ENCODE measurements at regions not wholly inside any gene's neighbourhood (a gene's known extent, or its start where the extent isn't known, plus 50 kb on each side); places are given as distances from the start of the nearest gene placed in this dataset.

- Mint-ChIP-seq H3K4me1 (no peaks in the 10 kb centered on the region), H3K27me3 (ENCODE audit: low read depth) (peaks cover 42% of the 10 kb centered on the region), H3K27ac (ENCODE audit: unreplicated experiment) (no peak overlapping the region), H3K36me3 (ENCODE audit: low read depth) (no peaks in the 10 kb centered on the region), H3K9me3 (no peaks in the 10 kb centered on the region), H3K4me3 (no peak overlapping the region)
- TF ChIP-seq CTCF (conservative IDR thresholded peaks at IDR 0.05): no peak
- no peak for DNase-seq (ENCODE audit: low read depth, low spot score)
Measured at GRCh38 chr9:124183772-124184171, 74.0 kb upstream of the NEK6 start.

- Mint-ChIP-seq H3K9me3 (no peaks in the 10 kb centered on the region), H3K27me3 (ENCODE audit: low read depth) (peaks cover 34% of the 10 kb centered on the region), H3K27ac (ENCODE audit: unreplicated experiment) (no peak overlapping the region), H3K36me3 (ENCODE audit: low read depth) (no peaks in the 10 kb centered on the region), H3K4me3 (no peak overlapping the region), H3K4me1 (peaks cover 3% of the 10 kb centered on the region)
- DNase-seq (ENCODE audit: low read depth, low spot score): no peak
- TF ChIP-seq CTCF (conservative IDR thresholded peaks at IDR 0.05): no peak
Measured at GRCh38 chr9:124185413-124185812, 72.3 kb upstream of the NEK6 start.

- DNase-seq (ENCODE audit: low read depth, low spot score): no peak
- Mint-ChIP-seq H3K9me3 (no peaks in the 10 kb centered on the region), H3K4me3 (no peak overlapping the region), H3K36me3 (ENCODE audit: low read depth) (no peaks in the 10 kb centered on the region), H3K27ac (ENCODE audit: unreplicated experiment) (no peak overlapping the region), H3K4me1 (peaks cover 18% of the 10 kb centered on the region), H3K27me3 (ENCODE audit: low read depth) (peaks cover 23% of the 10 kb centered on the region)
- no peak for TF ChIP-seq CTCF (conservative IDR thresholded peaks at IDR 0.05)
Measured at GRCh38 chr9:124187311-124187710, 70.4 kb upstream of the NEK6 start.

- Mint-ChIP-seq H3K36me3 (ENCODE audit: low read depth) (no peaks in the 10 kb centered on the region), H3K4me3 (no peak overlapping the region), H3K27ac (ENCODE audit: unreplicated experiment) (peak overlapping the region; percentile 28), H3K4me1 (peaks cover 18% of the 10 kb centered on the region), H3K9me3 (no peaks in the 10 kb centered on the region), H3K27me3 (ENCODE audit: low read depth) (peaks cover 15% of the 10 kb centered on the region)
- no peak for DNase-seq (ENCODE audit: low read depth, low spot score)
- TF ChIP-seq CTCF (conservative IDR thresholded peaks at IDR 0.05): no peak
Measured at GRCh38 chr9:124188331-124189110, 69.2 kb upstream of the NEK6 start.

GRCh38 chr9:124190761-124191160, 67.0 kb upstream of the NEK6 start:
- Mint-ChIP-seq H3K4me3 (peak overlapping the region; percentile 42), H3K9me3 (peaks cover 3% of the 10 kb centered on the region)
- peak; percentile 21 for DNase-seq (ENCODE audit: low read depth, low spot score)

More at GRCh38 chr9:124190761-124191160, 67.0 kb upstream of the NEK6 start:
- peaks cover 3% of the 10 kb centered on the region for H3K27me3 Mint-ChIP-seq (ENCODE audit: low read depth)
- H3K4me1 Mint-ChIP-seq: peaks cover 18% of the 10 kb centered on the region
- H3K36me3 Mint-ChIP-seq (ENCODE audit: low read depth): peaks cover 3% of the 10 kb centered on the region
- no peak for TF ChIP-seq CTCF (conservative IDR thresholded peaks at IDR 0.05)
- H3K27ac Mint-ChIP-seq (ENCODE audit: unreplicated experiment): peak overlapping the region; percentile 95
